ENCODE measurements at regions not wholly inside any gene's neighbourhood (a gene's known extent, or its start where the extent isn't known, plus 50 kb on each side); places are given as distances from the start of the nearest gene placed in this dataset.

DNA sequence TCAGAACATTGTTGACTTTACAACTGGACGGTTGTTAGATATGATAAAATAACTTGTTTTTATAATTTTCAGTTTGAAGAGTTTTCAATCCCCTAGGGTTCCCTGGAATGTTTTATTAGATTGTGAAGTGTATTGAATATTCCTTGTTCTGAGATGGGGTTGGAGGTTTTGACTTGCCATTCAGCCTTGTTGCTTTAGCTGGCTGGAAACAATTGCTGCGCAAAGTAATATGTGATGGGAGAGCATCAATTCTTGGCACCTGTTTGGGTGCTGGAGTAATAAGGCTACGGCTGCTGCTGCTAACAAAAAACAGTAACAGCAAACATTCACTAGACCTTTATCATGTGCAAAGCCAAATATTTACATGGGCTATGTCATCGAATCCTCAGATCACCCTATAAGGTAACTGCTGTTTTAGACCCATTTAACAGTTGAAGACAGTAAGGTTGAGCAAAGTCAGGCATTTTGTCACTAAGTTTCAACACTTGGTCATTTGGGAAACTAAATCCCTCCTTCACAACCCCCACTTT, 241.0 kb upstream of the TBX3 start (continued):
- TF ChIP-seq, protein P1, sequence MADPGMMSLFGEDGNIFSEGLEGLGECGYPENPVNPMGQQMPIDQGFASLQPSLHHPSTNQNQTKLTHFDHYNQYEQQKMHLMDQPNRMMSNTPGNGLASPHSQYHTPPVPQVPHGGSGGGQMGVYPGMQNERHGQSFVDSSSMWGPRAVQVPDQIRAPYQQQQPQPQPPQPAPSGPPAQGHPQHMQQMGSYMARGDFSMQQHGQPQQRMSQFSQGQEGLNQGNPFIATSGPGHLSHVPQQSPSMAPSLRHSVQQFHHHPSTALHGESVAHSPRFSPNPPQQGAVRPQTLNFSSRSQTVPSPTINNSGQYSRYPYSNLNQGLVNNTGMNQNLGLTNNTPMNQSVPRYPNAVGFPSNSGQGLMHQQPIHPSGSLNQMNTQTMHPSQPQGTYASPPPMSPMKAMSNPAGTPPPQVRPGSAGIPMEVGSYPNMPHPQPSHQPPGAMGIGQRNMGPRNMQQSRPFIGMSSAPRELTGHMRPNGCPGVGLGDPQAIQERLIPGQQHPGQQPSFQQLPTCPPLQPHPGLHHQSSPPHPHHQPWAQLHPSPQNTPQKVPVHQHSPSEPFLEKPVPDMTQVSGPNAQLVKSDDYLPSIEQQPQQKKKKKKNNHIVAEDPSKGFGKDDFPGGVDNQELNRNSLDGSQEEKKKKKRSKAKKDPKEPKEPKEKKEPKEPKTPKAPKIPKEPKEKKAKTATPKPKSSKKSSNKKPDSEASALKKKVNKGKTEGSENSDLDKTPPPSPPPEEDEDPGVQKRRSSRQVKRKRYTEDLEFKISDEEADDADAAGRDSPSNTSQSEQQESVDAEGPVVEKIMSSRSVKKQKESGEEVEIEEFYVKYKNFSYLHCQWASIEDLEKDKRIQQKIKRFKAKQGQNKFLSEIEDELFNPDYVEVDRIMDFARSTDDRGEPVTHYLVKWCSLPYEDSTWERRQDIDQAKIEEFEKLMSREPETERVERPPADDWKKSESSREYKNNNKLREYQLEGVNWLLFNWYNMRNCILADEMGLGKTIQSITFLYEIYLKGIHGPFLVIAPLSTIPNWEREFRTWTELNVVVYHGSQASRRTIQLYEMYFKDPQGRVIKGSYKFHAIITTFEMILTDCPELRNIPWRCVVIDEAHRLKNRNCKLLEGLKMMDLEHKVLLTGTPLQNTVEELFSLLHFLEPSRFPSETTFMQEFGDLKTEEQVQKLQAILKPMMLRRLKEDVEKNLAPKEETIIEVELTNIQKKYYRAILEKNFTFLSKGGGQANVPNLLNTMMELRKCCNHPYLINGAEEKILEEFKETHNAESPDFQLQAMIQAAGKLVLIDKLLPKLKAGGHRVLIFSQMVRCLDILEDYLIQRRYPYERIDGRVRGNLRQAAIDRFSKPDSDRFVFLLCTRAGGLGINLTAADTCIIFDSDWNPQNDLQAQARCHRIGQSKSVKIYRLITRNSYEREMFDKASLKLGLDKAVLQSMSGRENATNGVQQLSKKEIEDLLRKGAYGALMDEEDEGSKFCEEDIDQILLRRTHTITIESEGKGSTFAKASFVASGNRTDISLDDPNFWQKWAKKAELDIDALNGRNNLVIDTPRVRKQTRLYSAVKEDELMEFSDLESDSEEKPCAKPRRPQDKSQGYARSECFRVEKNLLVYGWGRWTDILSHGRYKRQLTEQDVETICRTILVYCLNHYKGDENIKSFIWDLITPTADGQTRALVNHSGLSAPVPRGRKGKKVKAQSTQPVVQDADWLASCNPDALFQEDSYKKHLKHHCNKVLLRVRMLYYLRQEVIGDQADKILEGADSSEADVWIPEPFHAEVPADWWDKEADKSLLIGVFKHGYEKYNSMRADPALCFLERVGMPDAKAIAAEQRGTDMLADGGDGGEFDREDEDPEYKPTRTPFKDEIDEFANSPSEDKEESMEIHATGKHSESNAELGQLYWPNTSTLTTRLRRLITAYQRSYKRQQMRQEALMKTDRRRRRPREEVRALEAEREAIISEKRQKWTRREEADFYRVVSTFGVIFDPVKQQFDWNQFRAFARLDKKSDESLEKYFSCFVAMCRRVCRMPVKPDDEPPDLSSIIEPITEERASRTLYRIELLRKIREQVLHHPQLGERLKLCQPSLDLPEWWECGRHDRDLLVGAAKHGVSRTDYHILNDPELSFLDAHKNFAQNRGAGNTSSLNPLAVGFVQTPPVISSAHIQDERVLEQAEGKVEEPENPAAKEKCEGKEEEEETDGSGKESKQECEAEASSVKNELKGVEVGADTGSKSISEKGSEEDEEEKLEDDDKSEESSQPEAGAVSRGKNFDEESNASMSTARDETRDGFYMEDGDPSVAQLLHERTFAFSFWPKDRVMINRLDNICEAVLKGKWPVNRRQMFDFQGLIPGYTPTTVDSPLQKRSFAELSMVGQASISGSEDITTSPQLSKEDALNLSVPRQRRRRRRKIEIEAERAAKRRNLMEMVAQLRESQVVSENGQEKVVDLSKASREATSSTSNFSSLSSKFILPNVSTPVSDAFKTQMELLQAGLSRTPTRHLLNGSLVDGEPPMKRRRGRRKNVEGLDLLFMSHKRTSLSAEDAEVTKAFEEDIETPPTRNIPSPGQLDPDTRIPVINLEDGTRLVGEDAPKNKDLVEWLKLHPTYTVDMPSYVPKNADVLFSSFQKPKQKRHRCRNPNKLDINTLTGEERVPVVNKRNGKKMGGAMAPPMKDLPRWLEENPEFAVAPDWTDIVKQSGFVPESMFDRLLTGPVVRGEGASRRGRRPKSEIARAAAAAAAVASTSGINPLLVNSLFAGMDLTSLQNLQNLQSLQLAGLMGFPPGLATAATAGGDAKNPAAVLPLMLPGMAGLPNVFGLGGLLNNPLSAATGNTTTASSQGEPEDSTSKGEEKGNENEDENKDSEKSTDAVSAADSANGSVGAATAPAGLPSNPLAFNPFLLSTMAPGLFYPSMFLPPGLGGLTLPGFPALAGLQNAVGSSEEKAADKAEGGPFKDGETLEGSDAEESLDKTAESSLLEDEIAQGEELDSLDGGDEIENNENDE (IDR thresholded peaks at IDR 0.05; ENCODE audit: insufficient replicate concordance, low read length), result no peak
- no peak for TF ChIP-seq SP1 (IDR thresholded peaks at IDR 0.05; ENCODE audit: low read depth, low read length)
- no peak for TF ChIP-seq BACH1 (IDR thresholded peaks at IDR 0.05; ENCODE audit: low read length)
- no peak for TF ChIP-seq CHD2 (IDR thresholded peaks at IDR 0.05; ENCODE audit: low read length)
- no peak for TF ChIP-seq EGR1 (IDR thresholded peaks at IDR 0.05; ENCODE audit: borderline replicate concordance, low read depth, low read length)

All from H1 (cell line).